ENCODE measurements at regions not wholly inside any gene's neighbourhood (a gene's known extent, or its start where the extent isn't known, plus 50 kb on each side); places are given as distances from the start of the nearest gene placed in this dataset.

DNA sequence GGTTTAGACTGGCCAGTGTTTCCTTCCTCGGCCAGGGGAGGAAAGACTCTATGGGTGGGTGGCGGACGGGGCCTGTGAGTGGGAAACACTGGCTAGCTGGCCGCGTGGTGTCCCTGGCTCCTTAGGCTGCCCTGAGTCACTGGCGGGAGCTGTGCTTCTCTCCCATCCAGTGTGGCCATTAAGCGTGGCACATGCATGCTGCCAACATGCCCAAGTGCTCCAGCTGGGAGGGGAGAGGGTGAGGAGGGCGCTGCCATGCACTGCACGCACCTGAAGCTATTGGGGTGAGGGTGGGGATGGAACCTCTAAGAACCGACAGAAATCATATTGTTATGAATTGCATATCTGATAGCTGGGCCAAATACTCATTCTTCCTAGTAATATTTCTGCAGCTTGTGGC is 270.8 kb downstream of the CALCRL start:
- no peaks in the 10 kb centered on the region for H3K36me3 ChIP-seq (ENCODE audit: control insufficient read depth in 2 of 2, insufficient read depth in 1 of 2, low read length in 2 of 2)
- no peaks in the 10 kb centered on the region for H3K9me3 ChIP-seq (ENCODE audit: control insufficient read depth, insufficient read depth, low read depth, low read length)
- ChIA-PET POLR2A (no interaction called here), CTCF (interaction anchor here (1.0 kb wide), 1 partner anchor 15 kb away, joined by 3 read pairs; no protein-coding TSS in a partner anchor)
- H3K4me3 ChIP-seq (ENCODE audit: low read depth, low read length): no peak overlapping the region
- TF ChIP-seq SP3 (tag by site-specific recombination; IDR thresholded peaks at IDR 0.05): no peak
- no peak for TF ChIP-seq ZNF248 (tag by site-specific recombination; IDR thresholded peaks at IDR 0.05)
- no peak for TF ChIP-seq ZIC2 (tag by site-specific recombination; IDR thresholded peaks at IDR 0.05)
- TF ChIP-seq ZNF654 (tag by site-specific recombination; IDR thresholded peaks at IDR 0.05; ENCODE audit: low read depth): no peak
- TF ChIP-seq ZNF174 (tag by site-specific recombination; IDR thresholded peaks at IDR 0.05): no peak
- TF ChIP-seq ZBTB17 (tag by site-specific recombination; IDR thresholded peaks at IDR 0.05): no peak
- no peak for TF ChIP-seq ZNF24 (tag by site-specific recombination; IDR thresholded peaks at IDR 0.05)
- no peak overlapping the region for H3K27ac ChIP-seq (ENCODE audit: extremely low read depth, low read depth, low read length)
- H3K4me1 ChIP-seq (ENCODE audit: control insufficient read depth, insufficient read depth, low read length): no peaks in the 10 kb centered on the region

DNA sequence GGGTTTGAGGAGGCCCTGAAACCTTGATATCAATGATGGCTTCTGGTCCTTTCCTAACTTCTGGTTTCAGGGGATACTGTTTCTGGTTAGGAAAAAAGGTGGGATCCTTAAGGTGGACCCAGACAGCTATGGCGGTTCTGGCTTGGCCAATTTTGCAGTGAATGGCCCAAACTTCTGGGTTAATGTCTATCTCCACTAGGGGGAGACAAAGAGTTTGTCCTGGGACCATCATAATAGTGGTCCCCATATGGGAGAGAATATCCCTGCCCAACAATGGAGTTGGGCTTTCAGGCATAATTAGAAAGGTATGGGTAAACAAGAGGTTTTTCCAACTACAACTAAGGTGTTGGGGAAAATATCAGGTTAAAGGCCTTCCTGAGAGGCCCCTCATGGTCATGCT is 273.5 kb downstream of the CALCRL start:
- Histone ChIP-seq H3K4me1 (ENCODE audit: control insufficient read depth, insufficient read depth, low read length) (no peaks in the 10 kb centered on the region), H3K36me3 (ENCODE audit: control insufficient read depth in 2 of 2, insufficient read depth in 1 of 2, low read length in 2 of 2) (no peaks in the 10 kb centered on the region), H3K9me3 (ENCODE audit: control insufficient read depth, insufficient read depth, low read depth, low read length) (no peaks in the 10 kb centered on the region), H3K27ac (ENCODE audit: extremely low read depth, low read depth, low read length) (no peak overlapping the region), H3K4me3 (ENCODE audit: low read depth, low read length) (no peak overlapping the region)
- POLR2A ChIA-PET: no interaction called here
- TF ChIP-seq, protein P1, sequence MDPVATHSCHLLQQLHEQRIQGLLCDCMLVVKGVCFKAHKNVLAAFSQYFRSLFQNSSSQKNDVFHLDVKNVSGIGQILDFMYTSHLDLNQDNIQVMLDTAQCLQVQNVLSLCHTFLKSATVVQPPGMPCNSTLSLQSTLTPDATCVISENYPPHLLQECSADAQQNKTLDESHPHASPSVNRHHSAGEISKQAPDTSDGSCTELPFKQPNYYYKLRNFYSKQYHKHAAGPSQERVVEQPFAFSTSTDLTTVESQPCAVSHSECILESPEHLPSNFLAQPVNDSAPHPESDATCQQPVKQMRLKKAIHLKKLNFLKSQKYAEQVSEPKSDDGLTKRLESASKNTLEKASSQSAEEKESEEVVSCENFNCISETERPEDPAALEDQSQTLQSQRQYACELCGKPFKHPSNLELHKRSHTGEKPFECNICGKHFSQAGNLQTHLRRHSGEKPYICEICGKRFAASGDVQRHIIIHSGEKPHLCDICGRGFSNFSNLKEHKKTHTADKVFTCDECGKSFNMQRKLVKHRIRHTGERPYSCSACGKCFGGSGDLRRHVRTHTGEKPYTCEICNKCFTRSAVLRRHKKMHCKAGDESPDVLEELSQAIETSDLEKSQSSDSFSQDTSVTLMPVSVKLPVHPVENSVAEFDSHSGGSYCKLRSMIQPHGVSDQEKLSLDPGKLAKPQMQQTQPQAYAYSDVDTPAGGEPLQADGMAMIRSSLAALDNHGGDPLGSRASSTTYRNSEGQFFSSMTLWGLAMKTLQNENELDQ (tag by site-specific recombination; IDR thresholded peaks at IDR 0.05; ENCODE audit: low read depth): no peak
- TF ChIP-seq, protein P2, sequence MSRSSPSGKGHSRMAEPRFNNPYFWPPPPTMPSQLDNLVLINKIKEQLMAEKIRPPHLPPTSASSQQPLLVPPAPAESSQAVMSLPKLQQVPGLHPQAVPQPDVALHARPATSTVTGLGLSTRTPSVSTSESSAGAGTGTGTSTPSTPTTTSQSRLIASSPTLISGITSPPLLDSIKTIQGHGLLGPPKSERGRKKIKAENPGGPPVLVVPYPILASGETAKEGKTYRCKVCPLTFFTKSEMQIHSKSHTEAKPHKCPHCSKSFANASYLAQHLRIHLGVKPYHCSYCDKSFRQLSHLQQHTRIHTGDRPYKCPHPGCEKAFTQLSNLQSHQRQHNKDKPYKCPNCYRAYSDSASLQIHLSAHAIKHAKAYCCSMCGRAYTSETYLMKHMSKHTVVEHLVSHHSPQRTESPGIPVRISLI (tag by site-specific recombination; IDR thresholded peaks at IDR 0.05): no peak
- CTCF ChIA-PET: interaction anchor here (0.6 to 1.4 kb wide), 5 partner anchors 8 to 599 kb away, joined by 3 to 5 read pairs (median 3); no protein-coding TSS in a partner anchor

DNA sequence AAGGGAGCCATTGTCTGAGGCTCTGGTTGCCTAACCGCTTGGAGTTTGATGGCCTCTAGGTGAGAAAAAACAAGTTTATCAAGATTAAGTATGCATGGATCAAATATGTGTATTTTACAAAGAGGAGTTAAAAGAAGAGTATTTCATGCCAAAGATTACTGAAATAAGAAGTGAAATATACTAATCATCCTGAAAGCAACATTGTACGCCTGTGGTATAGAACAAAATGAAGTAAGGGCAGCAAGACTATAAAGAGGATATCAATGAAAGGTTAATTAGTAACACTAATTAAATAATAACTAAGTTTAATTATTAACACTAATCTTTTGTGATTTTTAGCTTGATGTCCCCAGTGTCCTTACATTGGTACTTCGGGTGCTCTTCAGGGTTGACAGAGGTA is 276.7 kb downstream of the CALCRL start:
- POLR2A ChIA-PET: no interaction called here

More for the DNA sequence above, 276.7 kb downstream of the CALCRL start:
- no peak for TF ChIP-seq OSR2 (tag by site-specific recombination; IDR thresholded peaks at IDR 0.05)
- TF ChIP-seq, protein P3, sequence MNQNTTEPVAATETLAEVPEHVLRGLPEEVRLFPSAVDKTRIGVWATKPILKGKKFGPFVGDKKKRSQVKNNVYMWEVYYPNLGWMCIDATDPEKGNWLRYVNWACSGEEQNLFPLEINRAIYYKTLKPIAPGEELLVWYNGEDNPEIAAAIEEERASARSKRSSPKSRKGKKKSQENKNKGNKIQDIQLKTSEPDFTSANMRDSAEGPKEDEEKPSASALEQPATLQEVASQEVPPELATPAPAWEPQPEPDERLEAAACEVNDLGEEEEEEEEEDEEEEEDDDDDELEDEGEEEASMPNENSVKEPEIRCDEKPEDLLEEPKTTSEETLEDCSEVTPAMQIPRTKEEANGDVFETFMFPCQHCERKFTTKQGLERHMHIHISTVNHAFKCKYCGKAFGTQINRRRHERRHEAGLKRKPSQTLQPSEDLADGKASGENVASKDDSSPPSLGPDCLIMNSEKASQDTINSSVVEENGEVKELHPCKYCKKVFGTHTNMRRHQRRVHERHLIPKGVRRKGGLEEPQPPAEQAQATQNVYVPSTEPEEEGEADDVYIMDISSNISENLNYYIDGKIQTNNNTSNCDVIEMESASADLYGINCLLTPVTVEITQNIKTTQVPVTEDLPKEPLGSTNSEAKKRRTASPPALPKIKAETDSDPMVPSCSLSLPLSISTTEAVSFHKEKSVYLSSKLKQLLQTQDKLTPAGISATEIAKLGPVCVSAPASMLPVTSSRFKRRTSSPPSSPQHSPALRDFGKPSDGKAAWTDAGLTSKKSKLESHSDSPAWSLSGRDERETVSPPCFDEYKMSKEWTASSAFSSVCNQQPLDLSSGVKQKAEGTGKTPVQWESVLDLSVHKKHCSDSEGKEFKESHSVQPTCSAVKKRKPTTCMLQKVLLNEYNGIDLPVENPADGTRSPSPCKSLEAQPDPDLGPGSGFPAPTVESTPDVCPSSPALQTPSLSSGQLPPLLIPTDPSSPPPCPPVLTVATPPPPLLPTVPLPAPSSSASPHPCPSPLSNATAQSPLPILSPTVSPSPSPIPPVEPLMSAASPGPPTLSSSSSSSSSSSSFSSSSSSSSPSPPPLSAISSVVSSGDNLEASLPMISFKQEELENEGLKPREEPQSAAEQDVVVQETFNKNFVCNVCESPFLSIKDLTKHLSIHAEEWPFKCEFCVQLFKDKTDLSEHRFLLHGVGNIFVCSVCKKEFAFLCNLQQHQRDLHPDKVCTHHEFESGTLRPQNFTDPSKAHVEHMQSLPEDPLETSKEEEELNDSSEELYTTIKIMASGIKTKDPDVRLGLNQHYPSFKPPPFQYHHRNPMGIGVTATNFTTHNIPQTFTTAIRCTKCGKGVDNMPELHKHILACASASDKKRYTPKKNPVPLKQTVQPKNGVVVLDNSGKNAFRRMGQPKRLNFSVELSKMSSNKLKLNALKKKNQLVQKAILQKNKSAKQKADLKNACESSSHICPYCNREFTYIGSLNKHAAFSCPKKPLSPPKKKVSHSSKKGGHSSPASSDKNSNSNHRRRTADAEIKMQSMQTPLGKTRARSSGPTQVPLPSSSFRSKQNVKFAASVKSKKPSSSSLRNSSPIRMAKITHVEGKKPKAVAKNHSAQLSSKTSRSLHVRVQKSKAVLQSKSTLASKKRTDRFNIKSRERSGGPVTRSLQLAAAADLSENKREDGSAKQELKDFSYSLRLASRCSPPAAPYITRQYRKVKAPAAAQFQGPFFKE (tag by site-specific recombination; IDR thresholded peaks at IDR 0.05; ENCODE audit: borderline replicate concordance): no peak
- Histone ChIP-seq H3K36me3 (ENCODE audit: control insufficient read depth in 2 of 2, insufficient read depth in 1 of 2, low read length in 2 of 2) (no peaks in the 10 kb centered on the region), H3K27ac (ENCODE audit: extremely low read depth, low read depth, low read length) (no peak overlapping the region), H3K4me3 (ENCODE audit: low read depth, low read length) (no peak overlapping the region), H3K4me1 (ENCODE audit: control insufficient read depth, insufficient read depth, low read length) (no peaks in the 10 kb centered on the region), H3K9me3 (ENCODE audit: control insufficient read depth, insufficient read depth, low read depth, low read length) (no peaks in the 10 kb centered on the region)
- CTCF ChIA-PET: no interaction called here

Measured in HEK293 (cell line).